ENCODE measurements at regions not wholly inside any gene's neighbourhood (a gene's known extent, or its start where the extent isn't known, plus 50 kb on each side); places are given as distances from the start of the nearest gene placed in this dataset.

- no peak for TF ChIP-seq EP300 (IDR thresholded peaks at IDR 0.05)
- no peak for TF ChIP-seq CTCF (IDR thresholded peaks at IDR 0.05)
Observed at GRCh38 chr11:44426958-44427357, 117.0 kb upstream of the ALX4 start.

Measured in suprapubic skin (tissue), 3 donors.